Choroid plexus epithelial cell (primary cell): ENCODE measurements at regions not wholly inside any gene's neighbourhood (a gene's known extent, or its start where the extent isn't known, plus 50 kb on each side); places are given as distances from the start of the nearest gene placed in this dataset.

Source experiments
- DNase-seq: peaks from one replicate; pipeline ENCODE4 v3.0.0-alpha.2; 2010; ENCODE audit warnings: low read depth
- H3K4me3 ChIP-seq: 2 replicates; pipeline ENCODE4 v1.5.1; 2011; ENCODE audit warnings: low read depth, mild to moderate bottlenecking, control low read depth, low read length, moderate library complexity
- CTCF ChIP-seq: conservative IDR thresholded peaks from 2 replicates; pipeline ENCODE4 v1.5.1; 2011; ENCODE audit warnings: low read depth, mild to moderate bottlenecking, control low read depth, inconsistent platforms, low read length, moderate library complexity

DNA sequence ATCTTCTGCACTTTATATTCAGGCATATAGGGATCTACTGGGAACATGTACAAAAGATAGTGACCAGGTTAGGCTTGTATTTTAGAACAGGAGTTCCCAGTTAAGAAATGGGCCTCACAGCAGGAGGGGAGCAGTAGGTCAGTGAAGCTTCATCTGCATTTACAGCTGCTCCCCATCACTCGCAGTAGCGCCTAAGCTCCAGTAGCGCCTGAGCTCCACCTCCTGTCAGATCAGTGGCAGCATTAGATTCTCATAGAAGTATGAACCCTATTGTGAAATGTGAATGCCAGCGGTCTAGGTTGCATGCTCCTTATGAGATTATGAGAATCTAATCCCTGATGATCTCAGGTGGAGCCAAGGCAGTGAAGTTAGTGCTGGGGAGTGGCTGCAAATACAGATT is 224.4 kb upstream of the CYRIA start:
- no peak for TF ChIP-seq CTCF
- peak; percentile 10 for DNase-seq
- H3K4me3 ChIP-seq = no peak overlapping the region

DNA sequence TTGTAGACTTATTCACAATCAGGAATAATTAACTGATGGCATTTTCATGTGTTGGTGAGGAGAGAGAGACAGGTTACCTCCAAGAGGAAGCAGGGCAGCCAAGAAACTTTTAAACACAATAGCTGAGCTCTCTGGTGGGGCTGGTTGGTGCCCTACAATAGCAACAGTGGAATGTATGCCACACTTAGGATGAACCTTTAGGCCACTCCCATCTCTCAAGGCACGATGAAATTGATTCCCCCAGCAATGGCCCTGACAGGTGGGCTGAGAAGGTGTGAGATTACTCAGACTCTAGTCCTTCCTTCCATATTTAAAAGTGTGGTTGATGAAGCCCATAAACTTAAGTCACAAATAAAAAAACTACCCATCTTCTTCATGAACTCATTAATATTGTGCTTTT is 219.4 kb upstream of the CYRIA start:
- no peak for DNase-seq
- TF ChIP-seq CTCF = no peak
- no peak overlapping the region for H3K4me3 ChIP-seq

- no peak overlapping the region for H3K4me3 ChIP-seq
These were observed 217.1 kb upstream of the CYRIA start for GRCh38 chr2:16882706-16883105.

DNA sequence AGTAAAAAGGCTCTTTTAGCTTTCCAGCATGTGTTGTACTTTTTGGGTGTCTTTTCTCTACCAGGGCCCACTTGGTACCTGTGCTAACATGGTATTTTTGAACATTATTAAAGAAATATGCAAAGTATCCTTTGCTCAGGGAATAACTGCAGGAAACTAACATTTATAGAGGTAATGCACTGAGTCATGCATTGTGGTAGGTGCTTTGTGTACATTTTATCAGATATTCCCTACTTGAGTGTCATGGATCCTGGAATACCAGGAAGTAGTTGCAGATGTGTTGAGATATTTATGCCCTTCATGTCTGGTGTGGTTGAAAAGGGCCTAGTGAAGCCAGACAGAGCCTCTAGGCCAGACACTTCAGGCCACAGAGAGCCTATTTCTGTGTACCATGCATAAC is 215.5 kb upstream of the CYRIA start:
- no peak overlapping the region for H3K4me3 ChIP-seq
- DNase-seq = no peak
- TF ChIP-seq CTCF = no peak

More at GRCh38 chr2:16882706-16883105, 217.1 kb upstream of the CYRIA start:
- no peak for TF ChIP-seq CTCF
- no peak for DNase-seq

GRCh38 chr2:16871411-16871810 is 205.8 kb upstream of the CYRIA start:
- no peak for DNase-seq
- no peak overlapping the region for H3K4me3 ChIP-seq
- TF ChIP-seq CTCF = no peak

DNA sequence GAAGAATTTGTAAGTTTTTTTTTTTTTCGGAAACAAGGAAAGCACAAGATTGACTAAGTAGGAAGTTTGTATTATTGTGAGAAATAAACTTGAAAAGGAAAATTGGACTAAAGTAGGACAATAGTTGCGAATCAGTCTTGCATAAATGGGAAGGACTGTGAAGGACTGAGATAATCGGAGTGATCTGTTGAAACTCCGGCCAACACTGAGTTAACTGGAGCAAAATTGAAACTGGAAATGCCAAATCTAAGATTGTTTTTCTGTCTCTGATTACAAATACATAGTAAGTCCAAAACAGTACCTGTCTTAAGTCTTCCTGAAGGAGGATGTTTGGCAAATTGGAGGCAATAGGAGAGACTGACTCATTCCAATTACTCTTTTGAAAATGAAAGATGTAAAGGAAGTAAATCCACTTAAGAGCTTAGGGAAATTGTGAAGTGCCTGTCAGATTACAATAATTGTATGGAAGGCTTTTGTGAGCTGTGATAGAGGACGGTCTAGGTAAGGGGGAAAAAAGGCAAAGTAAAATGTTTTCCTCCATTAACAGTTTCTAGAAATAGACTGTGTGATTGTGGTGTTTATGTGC is 204.9 kb upstream of the CYRIA start:
- H3K4me3 ChIP-seq = no peak overlapping the region
- DNase-seq = no peak
- TF ChIP-seq CTCF = no peak

- no peak for TF ChIP-seq CTCF
- H3K4me3 ChIP-seq = no peak overlapping the region
- no peak for DNase-seq
These were observed 204.1 kb upstream of the CYRIA start for GRCh38 chr2:16869711-16870110.
